GM12878 (cell line): ENCODE measurements at regions not wholly inside any gene's neighbourhood (a gene's known extent, or its start where the extent isn't known, plus 50 kb on each side); places are given as distances from the start of the nearest gene placed in this dataset.

Experiments
- ATAC-seq: fragments of 200-7000 bp; cut with Tn5 transposase; 3 replicates; pipeline ENCODE4 v1.9.1; 2020; ENCODE audit warnings: mild to moderate bottlenecking, moderate library complexity
- BruUV-seq: library from RNA; stranded (reverse); fragments of 400-500 nt; replicated peaks from 2 replicates; lab custom pipeline; 2021; lab: Mats Ljungman, UMichigan
- CTCF ChIA-PET: fragments of 300-600 bp; sonication (Branson Sonifier 250); formaldehyde crosslinking; extraction: SDS; loops from one replicate; lab custom pipeline; 2021; ENCODE audit warnings: inconsistent platforms; lab: Yijun Ruan, JAX
- POLR2A ChIA-PET: fragments of 350-600 bp; formaldehyde crosslinking; extraction: SDS; loops from one replicate; lab custom pipeline; 2021; ENCODE audit warnings: inconsistent platforms; lab: Charles Lee
- RAD21 ChIA-PET: fragments of 300-600 bp; sonication (Branson Sonifier 250); formaldehyde crosslinking; loops from one replicate; lab custom pipeline; 2023; ENCODE audit warnings: antibody characterized with exemption; ENCODE audit not compliant: unreplicated experiment; lab: Charles Lee
- SMC1A ChIA-PET: fragments of 300-600 bp; sonication (Branson Sonifier 250); formaldehyde crosslinking; loops from one replicate; lab custom pipeline; 2023; ENCODE audit not compliant: unreplicated experiment, uncharacterized antibody; lab: Charles Lee
- DNase-seq: peaks from one replicate; pipeline ENCODE4 v3.0.0-alpha.2; 2011; ENCODE audit warnings: low read depth, low spot score
- FAIRE-seq: peaks from 3 replicates; lab custom pipeline; 2011; peaks lifted over from hg19 to GRCh38; lab: Jason Lieb, UNC
- H2AFZ ChIP-seq: 2 replicates; pipeline ENCODE4 v1.6.0; 2011; ENCODE audit warnings: low read depth, low read length, control low read depth; ENCODE audit not compliant: control insufficient read depth
- H3K27ac ChIP-seq: 2 replicates; pipeline ENCODE4 v1.5.1; 2011; ENCODE audit warnings: control low read depth; ENCODE audit not compliant: control insufficient read depth, insufficient read depth
- H3K27me3 ChIP-seq, 2 experiments: replicated peaks in 1 of 2; 2 replicates each; pipeline versions ENCODE4 v1.6.0 to v1.6.1; 2011; ENCODE audit warnings: low read length in 1 of 2; ENCODE audit not compliant: control insufficient read depth in 2 of 2, insufficient read depth in 2 of 2
- H3K36me3 ChIP-seq, 2 experiments: 2 replicates each; pipeline ENCODE4 v1.5.1; 2011; ENCODE audit warnings: low read length in 1 of 2; ENCODE audit not compliant: control insufficient read depth in 2 of 2, insufficient read depth in 2 of 2
- H3K4me1 ChIP-seq: 2 replicates; pipeline ENCODE4 v1.6.1; 2011; ENCODE audit warnings: mild to moderate bottlenecking, low read length, moderate library complexity, mixed read lengths; ENCODE audit not compliant: control insufficient read depth, insufficient read depth
- H3K4me2 ChIP-seq: 2 replicates; pipeline ENCODE4 v1.6.0; 2011; ENCODE audit warnings: control low read depth; ENCODE audit not compliant: control insufficient read depth, insufficient read depth
- H3K4me3 ChIP-seq: fragments of 200-600 bp; sonication (generic); 2 replicates; pipeline ENCODE4 v1.5.1; 2016
- H3K79me2 ChIP-seq: 2 replicates; pipeline ENCODE4 v1.6.0; 2011; ENCODE audit warnings: low read length; ENCODE audit not compliant: control insufficient read depth, insufficient read depth
- H3K9ac ChIP-seq: 2 replicates; pipeline ENCODE4 v1.8.0; 2011; ENCODE audit warnings: low read length, control low read depth, mixed read lengths; ENCODE audit not compliant: control insufficient read depth, insufficient read depth
- H3K9me3 ChIP-seq: replicated peaks from 3 replicates; pipeline ENCODE4 v1.5.1; 2011; ENCODE audit warnings: mild to moderate bottlenecking, low read length; ENCODE audit not compliant: control insufficient read depth, insufficient read depth
- H4K20me1 ChIP-seq: 2 replicates; pipeline ENCODE4 v1.6.0; 2011; ENCODE audit not compliant: control insufficient read depth, insufficient read depth
- ATF2 ChIP-seq: IDR thresholded peaks from 2 replicates; pipeline ENCODE4 v1.6.1; 2012; ENCODE audit warnings: low read length, inconsistent platforms
- CBX3 ChIP-seq: fragments of 200-600 bp; sonication (generic); IDR thresholded peaks from 2 replicates; pipeline ENCODE4 v1.6.1; 2016; ENCODE audit warnings: low read depth, borderline replicate concordance
- CHD2 ChIP-seq: IDR thresholded peaks from 2 replicates; pipeline ENCODE4 v1.6.1; 2011; ENCODE audit warnings: low read depth, low read length, improper control_type of control experiment, borderline replicate concordance
- FOXM1 ChIP-seq: IDR thresholded peaks from 2 replicates; pipeline ENCODE4 v1.6.1; 2012; ENCODE audit warnings: low read depth, mild to moderate bottlenecking, inconsistent platforms, low read length, moderate library complexity
- HCFC1 ChIP-seq: fragments of 150-350 bp; IDR thresholded peaks from 2 replicates; pipeline ENCODE4 v1.6.1; 2014; ENCODE audit warnings: low read length
- HDAC2 ChIP-seq: fragments of 200-600 bp; sonication (generic); IDR thresholded peaks from 2 replicates; pipeline ENCODE4 v1.6.1; 2017
- IRF5 ChIP-seq: fragments of 450-650 bp; IDR thresholded peaks from 2 replicates; pipeline ENCODE4 v1.6.1; 2017; ENCODE audit warnings: borderline replicate concordance
- JUND ChIP-seq: IDR thresholded peaks from 2 replicates; pipeline ENCODE4 v1.6.1; 2012; ENCODE audit warnings: low read depth, mild to moderate bottlenecking, low read length, improper control_type of control experiment, moderate library complexity
- KLF5 ChIP-seq: fragments of 450-650 bp; IDR thresholded peaks from 2 replicates; pipeline ENCODE4 v1.6.1; 2014; ENCODE audit warnings: mild to moderate bottlenecking; ENCODE audit not compliant: partially characterized antibody
- PKNOX1 ChIP-seq: fragments of 450-650 bp; IDR thresholded peaks from 2 replicates; pipeline ENCODE4 v1.6.1; 2016; ENCODE audit warnings: mild to moderate bottlenecking
- POLR2A ChIP-seq: IDR thresholded peaks from 2 replicates; pipeline ENCODE4 v1.6.1; 2011; ENCODE audit warnings: low read depth, mild to moderate bottlenecking, low read length
- RB1 ChIP-seq: fragments of 450-650 bp; formaldehyde crosslinking; IDR thresholded peaks from 2 replicates; pipeline ENCODE4 v1.6.1; 2017; ENCODE audit warnings: mild to moderate bottlenecking, borderline replicate concordance
- RCOR1 ChIP-seq: conservative IDR thresholded peaks from 2 replicates; pipeline ENCODE4 v1.6.1; 2012; ENCODE audit warnings: low read depth, low read length, improper control_type of control experiment
- REST ChIP-seq: IDR thresholded peaks from 2 replicates; pipeline ENCODE4 v1.6.1; 2012; ENCODE audit warnings: mild to moderate bottlenecking, low read depth, low read length
- SIX5 ChIP-seq: IDR thresholded peaks from 2 replicates; pipeline ENCODE4 v1.6.1; 2011; ENCODE audit warnings: mild to moderate bottlenecking, low read depth, low read length, moderate library complexity; ENCODE audit not compliant: severe bottlenecking
- SPI1 ChIP-seq: IDR thresholded peaks from 2 replicates; pipeline ENCODE4 v1.6.1; 2011; ENCODE audit warnings: low read depth, mild to moderate bottlenecking, low read length, moderate library complexity, borderline replicate concordance; ENCODE audit not compliant: insufficient read depth
- SREBF2 ChIP-seq: IDR thresholded peaks from 2 replicates; pipeline ENCODE4 v1.6.1; 2012; ENCODE audit warnings: mild to moderate bottlenecking, low read length
- WGBS: methylation state at CpG from one replicate; pipeline ENCODE4 v1.1.6; 2016; ENCODE audit warnings: low lambda C conversion rate; ENCODE audit not compliant: insufficient replicate concordance, insufficient coverage; ENCODE audit errors: missing lambda C conversion rate; 5-methylcytosine and 5-hydroxymethylcytosine counted together
- in situ Hi-C: fragments of 300-500 bp; cut with MboI; formaldehyde crosslinking; loops from 9 replicates; pipeline ENCODE4 v1.14.3; 2018; ENCODE audit warnings: mixed read lengths
- intact Hi-C: fragments of 100-400 bp; cut with micrococcal nuclease; formaldehyde crosslinking; loops from one replicate; pipeline ENCODE4 v1.14.2; 2022; ENCODE audit not compliant: unreplicated experiment

- ATAC-seq: no peak
- ChIA-PET SMC1A (no interaction called here), RAD21 (no interaction called here), CTCF (no interaction called here), POLR2A (no interaction called here)
- DNase-seq: no peak
- in situ Hi-C loops: no loop called here
- Histone ChIP-seq H3K27me3 (no peaks in the 10 kb centered on the region), H3K9me3 (no peaks in the 10 kb centered on the region), H3K9ac (no peak overlapping the region), H2AFZ (no peak overlapping the region), H3K4me3 (no peak overlapping the region), H3K27ac (no peak overlapping the region), H3K4me2 (no peak overlapping the region), H3K79me2 (no peaks in the 10 kb centered on the region), H3K36me3 (no peaks in the 10 kb centered on the region), H4K20me1 (no peaks in the 10 kb centered on the region), H3K4me1 (no peaks in the 10 kb centered on the region)
- FAIRE-seq: no peak
- WGBS: 2% methylated on average over 2 of the region's 2 CpGs
- no TSS peak for BruUV-seq
- intact Hi-C loops: no loop called here
- no peak for TF ChIP-seq ATF2
- no peak for TF ChIP-seq FOXM1
- TF ChIP-seq RCOR1: no peak
- no peak for TF ChIP-seq IRF5
- TF ChIP-seq REST: no peak
- no peak for TF ChIP-seq PKNOX1
- no peak for TF ChIP-seq JUND
- no peak for TF ChIP-seq HCFC1
- no peak for TF ChIP-seq SREBF2
- no peak for TF ChIP-seq KLF5
- TF ChIP-seq SIX5: no peak
- no peak for TF ChIP-seq POLR2A
- TF ChIP-seq RB1: no peak
- TF ChIP-seq CBX3: no peak
- no peak for TF ChIP-seq SPI1
- no peak for TF ChIP-seq HDAC2
- TF ChIP-seq CHD2: no peak
These were observed 440.1 kb upstream of the STEAP1 start for GRCh38 chr7:89714131-89714530.
